Cardiac muscle cell (in vitro differentiated cells and primary cell): ENCODE measurements at regions not wholly inside any gene's neighbourhood (a gene's known extent, or its start where the extent isn't known, plus 50 kb on each side); places are given as distances from the start of the nearest gene placed in this dataset.

Source experiments
- DNase-seq, 2 donors: peaks; one replicate each; pipeline versions ENCODE4 v3.0.0 to v3.0.0-alpha.2; 2010 to 2017; ENCODE audit warnings: low read depth in 1 of 2, low spot score in 1 of 2
- H3K27ac ChIP-seq: fragments of 200-600 bp; sonication (generic); 2 replicates; pipeline ENCODE4 v1.5.1; 2016
- H3K27me3 ChIP-seq: fragments of 200-600 bp; sonication (generic); 2 replicates; pipeline ENCODE4 v1.6.0; 2016; ENCODE audit warnings: control low read depth
- H3K36me3 ChIP-seq: fragments of 200-600 bp; sonication (generic); 2 replicates; pipeline ENCODE4 v1.5.1; 2016; ENCODE audit warnings: control low read depth
- H3K4me1 ChIP-seq: fragments of 200-600 bp; sonication (generic); 2 replicates; pipeline ENCODE4 v1.8.1; 2017; ENCODE audit warnings: low read depth, mild to moderate bottlenecking, mixed run types
- H3K4me3 ChIP-seq: fragments of 200-600 bp; sonication (generic); 2 replicates; pipeline ENCODE4 v1.5.1; 2016; ENCODE audit warnings: mild to moderate bottlenecking
- H3K9me3 ChIP-seq: fragments of 200-600 bp; sonication (generic); 2 replicates; pipeline ENCODE4 v1.5.1; 2017; ENCODE audit warnings: low read depth, mild to moderate bottlenecking, control low read depth
- TF ChIP-seq, protein P1 (sequence below): IDR thresholded peaks from 2 replicates; pipeline ENCODE4 v1.5.1; 2012; ENCODE audit warnings: low read depth, mild to moderate bottlenecking, low read length

GRCh38 chr7:52712938-52713337 is 322.5 kb upstream of the POM121L12 start:
- H3K27me3 ChIP-seq: no peaks in the 10 kb centered on the region
- no peaks in the 10 kb centered on the region for H3K36me3 ChIP-seq
- TF ChIP-seq, protein P1, sequence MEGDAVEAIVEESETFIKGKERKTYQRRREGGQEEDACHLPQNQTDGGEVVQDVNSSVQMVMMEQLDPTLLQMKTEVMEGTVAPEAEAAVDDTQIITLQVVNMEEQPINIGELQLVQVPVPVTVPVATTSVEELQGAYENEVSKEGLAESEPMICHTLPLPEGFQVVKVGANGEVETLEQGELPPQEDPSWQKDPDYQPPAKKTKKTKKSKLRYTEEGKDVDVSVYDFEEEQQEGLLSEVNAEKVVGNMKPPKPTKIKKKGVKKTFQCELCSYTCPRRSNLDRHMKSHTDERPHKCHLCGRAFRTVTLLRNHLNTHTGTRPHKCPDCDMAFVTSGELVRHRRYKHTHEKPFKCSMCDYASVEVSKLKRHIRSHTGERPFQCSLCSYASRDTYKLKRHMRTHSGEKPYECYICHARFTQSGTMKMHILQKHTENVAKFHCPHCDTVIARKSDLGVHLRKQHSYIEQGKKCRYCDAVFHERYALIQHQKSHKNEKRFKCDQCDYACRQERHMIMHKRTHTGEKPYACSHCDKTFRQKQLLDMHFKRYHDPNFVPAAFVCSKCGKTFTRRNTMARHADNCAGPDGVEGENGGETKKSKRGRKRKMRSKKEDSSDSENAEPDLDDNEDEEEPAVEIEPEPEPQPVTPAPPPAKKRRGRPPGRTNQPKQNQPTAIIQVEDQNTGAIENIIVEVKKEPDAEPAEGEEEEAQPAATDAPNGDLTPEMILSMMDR: no peak
- H3K9me3 ChIP-seq: no peaks in the 10 kb centered on the region
- H3K4me3 ChIP-seq: no peak overlapping the region
- no peak for DNase-seq
- no peak overlapping the region for H3K27ac ChIP-seq
- H3K4me1 ChIP-seq: no peaks in the 10 kb centered on the region

GRCh38 chr7:52711951-52712350 is 323.5 kb upstream of the POM121L12 start:
- H3K9me3 ChIP-seq: no peaks in the 10 kb centered on the region

GRCh38 chr7:52708846-52709245 is 326.6 kb upstream of the POM121L12 start:
- TF ChIP-seq, protein P1: no peak
- Histone ChIP-seq H3K4me1 (no peaks in the 10 kb centered on the region), H3K9me3 (no peaks in the 10 kb centered on the region), H3K4me3 (no peak overlapping the region), H3K36me3 (no peaks in the 10 kb centered on the region), H3K27me3 (no peaks in the 10 kb centered on the region), H3K27ac (no peak overlapping the region)
- DNase-seq: no peak

More at GRCh38 chr7:52711951-52712350, 323.5 kb upstream of the POM121L12 start:
- no peaks in the 10 kb centered on the region for H3K4me1 ChIP-seq
- no peaks in the 10 kb centered on the region for H3K27me3 ChIP-seq
- H3K27ac ChIP-seq: no peak overlapping the region
- H3K36me3 ChIP-seq: no peaks in the 10 kb centered on the region
- no peak for DNase-seq
- H3K4me3 ChIP-seq: no peak overlapping the region
- TF ChIP-seq, protein P1: no peak

DNA sequence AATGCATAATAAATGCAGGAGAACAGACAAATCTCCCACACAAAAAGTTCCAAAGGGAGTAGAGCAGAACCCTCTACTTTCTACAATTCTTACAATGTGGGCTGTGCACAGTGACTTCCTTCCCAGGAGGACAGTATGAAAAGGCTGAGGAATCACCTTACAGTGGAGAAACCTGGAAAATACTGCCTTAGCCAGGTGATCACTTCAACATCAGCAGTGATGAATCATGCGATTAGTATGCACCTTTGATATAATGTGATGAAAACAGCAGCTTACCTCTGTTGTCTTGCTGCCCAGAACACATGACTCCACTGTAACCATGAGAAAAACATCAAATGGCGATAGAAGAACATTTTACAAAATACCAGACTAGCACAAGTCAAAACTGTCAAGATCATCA is 329.7 kb upstream of the POM121L12 start:
- Histone ChIP-seq H3K36me3 (no peaks in the 10 kb centered on the region), H3K27me3 (no peaks in the 10 kb centered on the region), H3K4me1 (no peaks in the 10 kb centered on the region), H3K27ac (no peak overlapping the region), H3K9me3 (no peaks in the 10 kb centered on the region), H3K4me3 (no peak overlapping the region)
- no peak for DNase-seq
- TF ChIP-seq, protein P1: no peak

GRCh38 chr7:52700349-52700748 is 335.1 kb upstream of the POM121L12 start:
- no peaks in the 10 kb centered on the region for H3K9me3 ChIP-seq
- H3K27me3 ChIP-seq: no peaks in the 10 kb centered on the region
- H3K4me1 ChIP-seq: no peaks in the 10 kb centered on the region
- H3K36me3 ChIP-seq: no peaks in the 10 kb centered on the region
- H3K27ac ChIP-seq: no peak overlapping the region
- H3K4me3 ChIP-seq: no peak overlapping the region
- TF ChIP-seq, protein P1: no peak
- no peak for DNase-seq

- TF ChIP-seq, protein P1: no peak
- H3K27me3 ChIP-seq: no peaks in the 10 kb centered on the region
Measured at GRCh38 chr7:52695973-52696595, 339.3 kb upstream of the POM121L12 start.

More at GRCh38 chr7:52695973-52696595, 339.3 kb upstream of the POM121L12 start:
- Histone ChIP-seq H3K36me3 (no peaks in the 10 kb centered on the region), H3K27ac (no peak overlapping the region), H3K9me3 (no peaks in the 10 kb centered on the region), H3K4me3 (no peak overlapping the region), H3K4me1 (no peaks in the 10 kb centered on the region)
- no peak for DNase-seq
